HCT116 (cell line): ENCODE measurements at regions not wholly inside any gene's neighbourhood (a gene's known extent, or its start where the extent isn't known, plus 50 kb on each side); places are given as distances from the start of the nearest gene placed in this dataset.

Source experiments
- ATAC-seq: fragments of 200-7000 bp; cut with Tn5 transposase; 2 replicates; pipeline ENCODE4 v1.9.1; 2020; ENCODE audit warnings: mild to moderate bottlenecking, moderate library complexity
- BruUV-seq: library from RNA; stranded (reverse); fragments of 400-500 nt; replicated peaks from 2 replicates; lab custom pipeline; 2021; lab: Mats Ljungman, UMichigan
- CTCF ChIA-PET: fragments of 300-600 bp; sonication (Branson Sonifier 250); formaldehyde crosslinking; loops from one replicate; lab custom pipeline; 2021; ENCODE audit warnings: antibody characterized with exemption; lab: Charles Lee
- POLR2A ChIA-PET: fragments of 300-600, 350-600 bp; sonication (Branson Sonifier 250); formaldehyde crosslinking; loops from one replicate; lab custom pipeline; 2021; ENCODE audit warnings: antibody characterized with exemption; lab: Charles Lee
- RAD21 ChIA-PET, 2 experiments: fragments of 300-600 bp; sonication (Branson Sonifier 250); formaldehyde crosslinking; loops; one replicate each; lab custom pipeline; 2023; ENCODE audit warnings: low total read pairs in 2 of 2; ENCODE audit not compliant: uncharacterized antibody in 2 of 2, unreplicated experiment in 2 of 2, low non-redundant PET in 1 of 2; lab: Charles Lee
- DNase-seq: peaks from one replicate; pipeline ENCODE4 v3.0.0-alpha.2; 2010; ENCODE audit warnings: low read depth, low spot score
- H2AFZ ChIP-seq: fragments of 200-600 bp; shearing (Covaris generic), sonication (generic); 2 replicates; pipeline ENCODE4 v1.6.1; 2017; ENCODE audit warnings: low read depth, mixed run types, mixed read lengths, antibody characterized with exemption, low read length; ENCODE audit not compliant: poor library complexity, severe bottlenecking
- H3K27ac ChIP-seq: 2 replicates; pipeline ENCODE4 v1.5.1; 2012; ENCODE audit warnings: low read depth, low read length
- H3K27me3 ChIP-seq: fragments of 200-600 bp; sonication (generic); 2 replicates; pipeline ENCODE4 v1.6.1; 2016; ENCODE audit warnings: mixed run types, low read length, mixed read lengths; ENCODE audit not compliant: insufficient read depth
- H3K36me3 ChIP-seq, 2 experiments: fragments of 200-500 bp in 1 of 2; fragments of 200-600 bp in 1 of 2; sonication (Bioruptor generic) in 1 of 2; sonication (generic) in 1 of 2; 2 replicates each; pipeline versions ENCODE4 v1.5.1 to v1.6.1; 2014 to 2016; ENCODE audit warnings: low read length in 2 of 2, inconsistent platforms in 1 of 2, mixed read lengths in 1 of 2, mixed run types in 1 of 2; ENCODE audit not compliant: insufficient read depth in 2 of 2, control insufficient read depth in 1 of 2
- H3K4me1 ChIP-seq, 2 experiments: fragments of 200-600 bp in 1 of 2; sonication (generic) in 1 of 2; 2 replicates each; pipeline versions ENCODE4 v1.5.1 to v1.6.1; 2012 to 2017; ENCODE audit warnings: low read length in 2 of 2, inconsistent platforms in 1 of 2, mild to moderate bottlenecking in 1 of 2, mixed read lengths in 1 of 2, mixed run types in 1 of 2, moderate library complexity in 1 of 2; ENCODE audit not compliant: insufficient read depth in 2 of 2, control insufficient read depth in 1 of 2
- H3K4me2 ChIP-seq: fragments of 200-600 bp; sonication (generic); 2 replicates; pipeline ENCODE4 v1.6.1; 2017; ENCODE audit warnings: mixed run types, low read length, mixed read lengths
- H3K4me3 ChIP-seq, 2 experiments: fragments of 200-600 bp in 1 of 2; sonication (generic) in 1 of 2; replicated peaks in 1 of 2; 2 replicates each; pipeline ENCODE4 v1.5.1; 2011 to 2016; ENCODE audit warnings: low read length in 2 of 2, control low read depth in 1 of 2, low read depth in 1 of 2, mild to moderate bottlenecking in 1 of 2, mixed read lengths in 1 of 2, mixed run types in 1 of 2
- H3K79me2 ChIP-seq: fragments of 200-600 bp; sonication (generic); 2 replicates; pipeline ENCODE4 v1.6.1; 2017; ENCODE audit warnings: mild to moderate bottlenecking, mixed run types, low read length, moderate library complexity, mixed read lengths; ENCODE audit not compliant: insufficient read depth
- H3K9ac ChIP-seq: fragments of 200-600 bp; sonication (generic); 2 replicates; pipeline ENCODE4 v1.6.1; 2016; ENCODE audit warnings: low read length, mixed read lengths
- H3K9me2 ChIP-seq: fragments of 200-600 bp; sonication (generic), shearing (Covaris generic); 2 replicates; pipeline ENCODE4 v1.6.1; 2017; ENCODE audit warnings: mixed run types, mild to moderate bottlenecking, moderate library complexity; ENCODE audit not compliant: insufficient read depth
- H3K9me3 ChIP-seq, 2 experiments: fragments of 200-500 bp in 1 of 2; fragments of 200-600 bp in 1 of 2; sonication (Bioruptor generic) in 1 of 2; sonication (generic) in 1 of 2; 2 replicates each; pipeline ENCODE4 v1.6.1; 2014 to 2017; ENCODE audit warnings: low read length in 2 of 2, mixed read lengths in 2 of 2, inconsistent platforms in 1 of 2, low read depth in 1 of 2, mild to moderate bottlenecking in 1 of 2, mixed run types in 1 of 2, moderate library complexity in 1 of 2; ENCODE audit not compliant: control insufficient read depth in 1 of 2, insufficient read depth in 1 of 2
- H4K20me1 ChIP-seq: fragments of 200-600 bp; sonication (generic), shearing (Covaris generic); 2 replicates; pipeline ENCODE4 v1.6.1; 2017; ENCODE audit warnings: mixed run types, mild to moderate bottlenecking, moderate library complexity; ENCODE audit not compliant: insufficient read depth
- ATF3 ChIP-seq: IDR thresholded peaks from 2 replicates; pipeline ENCODE4 v1.6.1; 2012
- CBX3 ChIP-seq: IDR thresholded peaks from 2 replicates; pipeline ENCODE4 v1.6.1; 2012; ENCODE audit warnings: low read depth
- CEBPB ChIP-seq: IDR thresholded peaks from 2 replicates; pipeline ENCODE4 v1.6.1; 2012; ENCODE audit warnings: low read depth
- CTCF ChIP-seq, 3 experiments: fragments of 200-600 bp in 1 of 3; sonication (generic) in 1 of 3; IDR thresholded peaks in 2 of 3; conservative IDR thresholded peaks in 1 of 3; 2 replicates each; pipeline ENCODE4 v1.5.1; 2012 to 2017; ENCODE audit warnings: low read depth in 2 of 3, low read length in 2 of 3, antibody characterized with exemption in 1 of 3, borderline replicate concordance in 1 of 3, control low read depth in 1 of 3, mild to moderate bottlenecking in 1 of 3, mixed read lengths in 1 of 3, mixed run types in 1 of 3, moderate library complexity in 1 of 3; ENCODE audit not compliant: insufficient read depth in 1 of 3
- EGR1 ChIP-seq: IDR thresholded peaks from 2 replicates; pipeline ENCODE4 v1.6.1; 2012; ENCODE audit warnings: low read depth
- ELF1 ChIP-seq: IDR thresholded peaks from 2 replicates; pipeline ENCODE4 v1.6.1; 2012; ENCODE audit warnings: low read depth, borderline replicate concordance
- EZH2 ChIP-seq: fragments of 200-600 bp; sonication (generic); IDR thresholded peaks from 2 replicates; pipeline ENCODE4 v1.6.1; 2017; ENCODE audit warnings: antibody characterized with exemption, mixed run types
- FOSL1 ChIP-seq: IDR thresholded peaks from 2 replicates; pipeline ENCODE4 v1.6.1; 2012; ENCODE audit warnings: low read depth
- JUND ChIP-seq: IDR thresholded peaks from 2 replicates; pipeline ENCODE4 v1.6.1; 2012
- POLR2A ChIP-seq: IDR thresholded peaks from 2 replicates; pipeline ENCODE4 v1.7.0; 2011; ENCODE audit warnings: borderline replicate concordance; ENCODE audit not compliant: insufficient read depth, insufficient read length; ENCODE audit errors: extremely low read depth
- POLR2AphosphoS5 ChIP-seq: IDR thresholded peaks from 2 replicates; pipeline ENCODE4 v1.6.1; 2011; ENCODE audit warnings: mild to moderate bottlenecking, low read depth, low read length, moderate library complexity
- RAD21 ChIP-seq: IDR thresholded peaks from 2 replicates; pipeline ENCODE4 v1.6.1; 2012; ENCODE audit warnings: low read depth, mild to moderate bottlenecking
- SIN3A ChIP-seq: IDR thresholded peaks from 2 replicates; pipeline ENCODE4 v1.6.1; 2012; ENCODE audit warnings: low read depth
- SP1 ChIP-seq: IDR thresholded peaks from 2 replicates; pipeline ENCODE4 v1.6.1; 2012; ENCODE audit warnings: low read depth
- SRF ChIP-seq: IDR thresholded peaks from 2 replicates; pipeline ENCODE4 v1.6.1; 2012; ENCODE audit warnings: low read depth
- TCF7L2 ChIP-seq: IDR thresholded peaks from 2 replicates; pipeline ENCODE4 v1.7.0; 2011; ENCODE audit warnings: borderline replicate concordance, inconsistent platforms; ENCODE audit not compliant: insufficient read depth, insufficient read length; ENCODE audit errors: extremely low read depth
- YY1 ChIP-seq: IDR thresholded peaks from 2 replicates; pipeline ENCODE4 v1.6.1; 2011; ENCODE audit warnings: low read length, low read depth, moderate library complexity, mild to moderate bottlenecking; ENCODE audit not compliant: insufficient replicate concordance; ENCODE audit errors: extremely low read depth
- ZBTB33 ChIP-seq: IDR thresholded peaks from 2 replicates; pipeline ENCODE4 v1.6.1; 2011; ENCODE audit warnings: mild to moderate bottlenecking, low read length, moderate library complexity; ENCODE audit not compliant: insufficient replicate concordance; ENCODE audit errors: extremely low read depth
- ZFX ChIP-seq: fragments of 450-650 bp; IDR thresholded peaks from 2 replicates; pipeline ENCODE4 v1.6.1; 2017
- ZNF274 ChIP-seq: fragments of 200-500 bp; sonication (Bioruptor generic); IDR thresholded peaks from 2 replicates; pipeline ENCODE4 v1.6.1; 2014; ENCODE audit warnings: mild to moderate bottlenecking, low read depth, low read length, inconsistent platforms
- intact Hi-C: fragments of 100-400 bp; cut with micrococcal nuclease; formaldehyde crosslinking; loops from 2 replicates; pipeline ENCODE4 v1.10.0; 2022

GRCh38 chr15:31528846-31529245, 202.2 kb downstream of the KLF13 start:
- Histone ChIP-seq H3K9me2 (no peaks in the 10 kb centered on the region), H3K36me3 (no peaks in the 10 kb centered on the region), H4K20me1 (no peaks in the 10 kb centered on the region), H3K9me3 (no peaks in the 10 kb centered on the region), H3K4me2 (no peak overlapping the region), H3K27me3 (no peaks in the 10 kb centered on the region), H3K9ac (no peak overlapping the region), H3K79me2 (no peaks in the 10 kb centered on the region), H3K4me3 (no peak overlapping the region), H3K4me1 (no peaks in the 10 kb centered on the region), H2AFZ (no peak overlapping the region), H3K27ac (no peak overlapping the region)
- ChIA-PET POLR2A (no interaction called here), RAD21 (no interaction called here), CTCF (no interaction called here)
- no TSS peak for BruUV-seq
- DNase-seq (no peak), ATAC-seq (no peak)
- intact Hi-C loops: no loop called here
- TF ChIP-seq ZFX: no peak
- TF ChIP-seq SP1: no peak
- no peak for TF ChIP-seq POLR2AphosphoS5
- no peak for TF ChIP-seq SIN3A
- no peak for TF ChIP-seq ZNF274
- TF ChIP-seq ZBTB33: no peak
- TF ChIP-seq YY1: no peak
- no peak for TF ChIP-seq ELF1
- TF ChIP-seq EGR1: no peak
- TF ChIP-seq TCF7L2: no peak
- TF ChIP-seq SRF: no peak
- TF ChIP-seq CTCF (IDR thresholded peaks at IDR 0.05 in 2 of 3, conservative IDR thresholded peaks at IDR 0.05 in 1 of 3; ENCODE audit: borderline replicate concordance in 1 of 3, insufficient read depth in 1 of 3, low read depth in 2 of 3, low read length in 2 of 3): no peak
- TF ChIP-seq CBX3: no peak
- TF ChIP-seq CEBPB: no peak
- no peak for TF ChIP-seq POLR2A
- TF ChIP-seq EZH2: no peak
- no peak for TF ChIP-seq RAD21
- TF ChIP-seq FOSL1: no peak
- no peak for TF ChIP-seq JUND
- TF ChIP-seq ATF3: no peak
